ENCODE measurements at regions not wholly inside any gene's neighbourhood (a gene's known extent, or its start where the extent isn't known, plus 50 kb on each side); places are given as distances from the start of the nearest gene placed in this dataset.

DNA sequence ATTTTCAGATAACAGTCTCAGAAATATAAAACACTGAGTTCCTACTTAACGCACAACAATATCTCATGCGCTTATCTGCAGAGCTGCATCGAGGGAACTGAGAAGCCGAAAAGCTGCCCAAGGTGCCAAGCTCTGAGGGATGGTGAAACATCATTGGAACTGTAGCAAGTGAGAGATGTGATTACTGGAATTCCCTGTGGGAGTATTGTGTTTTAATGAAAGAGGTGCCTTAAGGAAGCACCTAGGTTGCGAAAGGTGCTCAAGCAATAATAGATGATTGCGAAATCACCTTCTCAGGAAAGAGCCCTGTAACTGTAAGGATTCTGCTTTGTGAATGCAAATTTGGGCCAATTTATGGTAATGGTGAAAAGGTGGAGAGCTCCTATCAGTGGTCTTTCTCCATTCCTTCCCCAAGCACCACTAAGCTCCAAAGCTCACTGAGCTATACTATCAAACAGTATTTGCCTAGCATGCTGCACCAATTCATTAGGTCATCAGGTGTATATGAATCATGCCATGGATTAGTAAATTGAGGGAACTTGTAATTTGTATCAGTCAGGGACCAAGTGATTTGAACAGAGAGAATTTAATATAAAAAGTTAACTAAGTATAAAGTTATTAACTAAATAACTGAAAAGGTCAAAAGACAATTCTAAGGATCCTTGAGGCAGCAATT, 59.0 kb upstream of the ATP8A1 start:
- TF ChIP-seq, protein P1, sequence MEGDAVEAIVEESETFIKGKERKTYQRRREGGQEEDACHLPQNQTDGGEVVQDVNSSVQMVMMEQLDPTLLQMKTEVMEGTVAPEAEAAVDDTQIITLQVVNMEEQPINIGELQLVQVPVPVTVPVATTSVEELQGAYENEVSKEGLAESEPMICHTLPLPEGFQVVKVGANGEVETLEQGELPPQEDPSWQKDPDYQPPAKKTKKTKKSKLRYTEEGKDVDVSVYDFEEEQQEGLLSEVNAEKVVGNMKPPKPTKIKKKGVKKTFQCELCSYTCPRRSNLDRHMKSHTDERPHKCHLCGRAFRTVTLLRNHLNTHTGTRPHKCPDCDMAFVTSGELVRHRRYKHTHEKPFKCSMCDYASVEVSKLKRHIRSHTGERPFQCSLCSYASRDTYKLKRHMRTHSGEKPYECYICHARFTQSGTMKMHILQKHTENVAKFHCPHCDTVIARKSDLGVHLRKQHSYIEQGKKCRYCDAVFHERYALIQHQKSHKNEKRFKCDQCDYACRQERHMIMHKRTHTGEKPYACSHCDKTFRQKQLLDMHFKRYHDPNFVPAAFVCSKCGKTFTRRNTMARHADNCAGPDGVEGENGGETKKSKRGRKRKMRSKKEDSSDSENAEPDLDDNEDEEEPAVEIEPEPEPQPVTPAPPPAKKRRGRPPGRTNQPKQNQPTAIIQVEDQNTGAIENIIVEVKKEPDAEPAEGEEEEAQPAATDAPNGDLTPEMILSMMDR (conservative IDR thresholded peaks at IDR 0.05) = no peak

DNA sequence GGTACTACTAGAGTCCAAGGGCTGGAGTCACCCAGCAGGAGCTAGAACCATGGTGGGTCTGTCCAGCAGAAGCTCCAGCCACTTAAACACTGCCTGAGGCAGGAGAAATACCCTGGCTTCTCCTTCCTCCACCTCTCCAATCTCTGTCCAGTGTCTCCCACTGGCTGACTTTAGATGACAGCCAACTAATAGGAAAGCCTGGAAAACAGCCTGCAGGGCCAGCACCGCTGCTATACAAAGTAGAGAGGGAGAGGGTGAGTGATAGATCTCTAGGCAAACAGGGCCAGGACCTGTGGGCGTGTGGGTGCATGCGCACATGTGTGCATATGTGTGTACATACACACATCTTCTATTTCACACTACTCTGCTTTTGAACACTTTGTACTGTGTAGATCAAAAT, 56.5 kb upstream of the ATP8A1 start:
- no peak for DNase-seq (ENCODE audit: low read depth, low spot score)
- peaks cover 14% of the 10 kb centered on the region for H3K4me1 Mint-ChIP-seq
- no peaks in the 10 kb centered on the region for H3K36me3 Mint-ChIP-seq (ENCODE audit: low read depth)
- H3K4me3 Mint-ChIP-seq = no peak overlapping the region
- H3K27ac Mint-ChIP-seq (ENCODE audit: unreplicated experiment) = no peak overlapping the region
- TF ChIP-seq, protein P1 (conservative IDR thresholded peaks at IDR 0.05) = no peak
- H3K9me3 Mint-ChIP-seq = no peaks in the 10 kb centered on the region
- H3K27me3 Mint-ChIP-seq (ENCODE audit: low read depth) = no peaks in the 10 kb centered on the region

More for the DNA sequence above, 59.0 kb upstream of the ATP8A1 start:
- Mint-ChIP-seq H3K4me1 (peaks cover 5% of the 10 kb centered on the region), H3K4me3 (no peak overlapping the region), H3K36me3 (ENCODE audit: low read depth) (no peaks in the 10 kb centered on the region), H3K27ac (ENCODE audit: unreplicated experiment) (no peak overlapping the region), H3K27me3 (ENCODE audit: low read depth) (no peaks in the 10 kb centered on the region), H3K9me3 (peaks cover 3% of the 10 kb centered on the region)
- DNase-seq (ENCODE audit: low read depth, low spot score) = no peak

- no peaks in the 10 kb centered on the region for H3K36me3 Mint-ChIP-seq (ENCODE audit: low read depth)
- H3K27ac Mint-ChIP-seq (ENCODE audit: unreplicated experiment) = no peak overlapping the region
- no peaks in the 10 kb centered on the region for H3K9me3 Mint-ChIP-seq
- no peaks in the 10 kb centered on the region for H3K27me3 Mint-ChIP-seq (ENCODE audit: low read depth)
- TF ChIP-seq, protein P1 (conservative IDR thresholded peaks at IDR 0.05) = no peak
- H3K4me1 Mint-ChIP-seq = peaks cover 14% of the 10 kb centered on the region
- DNase-seq (ENCODE audit: low read depth, low spot score) = no peak
- no peak overlapping the region for H3K4me3 Mint-ChIP-seq
Observed at GRCh38 chr4:42712854-42713253, 55.9 kb upstream of the ATP8A1 start.

- H3K27me3 Mint-ChIP-seq (ENCODE audit: low read depth) = no peaks in the 10 kb centered on the region
- no peaks in the 10 kb centered on the region for H3K36me3 Mint-ChIP-seq (ENCODE audit: low read depth)
- no peak for DNase-seq (ENCODE audit: low read depth, low spot score)
- no peaks in the 10 kb centered on the region for H3K9me3 Mint-ChIP-seq
- no peak overlapping the region for H3K27ac Mint-ChIP-seq (ENCODE audit: unreplicated experiment)
- H3K4me3 Mint-ChIP-seq = no peak overlapping the region
- H3K4me1 Mint-ChIP-seq = peaks cover 9% of the 10 kb centered on the region
- TF ChIP-seq, protein P1 (conservative IDR thresholded peaks at IDR 0.05) = no peak
Observed at GRCh38 chr4:42711496-42711895, 54.6 kb upstream of the ATP8A1 start.

GRCh38 chr4:42710761-42711160, 53.9 kb upstream of the ATP8A1 start:
- Mint-ChIP-seq H3K4me1 (peaks cover 9% of the 10 kb centered on the region), H3K27me3 (ENCODE audit: low read depth) (no peaks in the 10 kb centered on the region), H3K27ac (ENCODE audit: unreplicated experiment) (no peak overlapping the region), H3K9me3 (no peaks in the 10 kb centered on the region), H3K4me3 (no peak overlapping the region), H3K36me3 (ENCODE audit: low read depth) (no peaks in the 10 kb centered on the region)
- DNase-seq (ENCODE audit: low read depth, low spot score) = no peak
- TF ChIP-seq, protein P1 (conservative IDR thresholded peaks at IDR 0.05) = no peak

All from neural crest cell (in vitro differentiated cells).